Tibial nerve (tissue), 3 donors: ENCODE measurements at regions not wholly inside any gene's neighbourhood (a gene's known extent, or its start where the extent isn't known, plus 50 kb on each side); places are given as distances from the start of the nearest gene placed in this dataset.

Experiments used
- CTCF ChIP-seq, 5 experiments: fragments of 200-600 bp in 3 of 5; fragments of 450-650 bp in 2 of 5; sonication (generic) in 3 of 5; IDR thresholded peaks; one replicate each; pipeline ENCODE4 v1.5.1; 2016 to 2019; ENCODE audit warnings: antibody characterized with exemption in 5 of 5, mild to moderate bottlenecking in 3 of 5, moderate library complexity in 2 of 5
- POLR2A ChIP-seq, 2 donors: fragments of 450-650 bp; IDR thresholded peaks; one replicate each; pipeline ENCODE4 v1.6.1; 2017; ENCODE audit warnings: antibody characterized with exemption in 2 of 2, mild to moderate bottlenecking in 2 of 2, moderate library complexity in 2 of 2

DNA sequence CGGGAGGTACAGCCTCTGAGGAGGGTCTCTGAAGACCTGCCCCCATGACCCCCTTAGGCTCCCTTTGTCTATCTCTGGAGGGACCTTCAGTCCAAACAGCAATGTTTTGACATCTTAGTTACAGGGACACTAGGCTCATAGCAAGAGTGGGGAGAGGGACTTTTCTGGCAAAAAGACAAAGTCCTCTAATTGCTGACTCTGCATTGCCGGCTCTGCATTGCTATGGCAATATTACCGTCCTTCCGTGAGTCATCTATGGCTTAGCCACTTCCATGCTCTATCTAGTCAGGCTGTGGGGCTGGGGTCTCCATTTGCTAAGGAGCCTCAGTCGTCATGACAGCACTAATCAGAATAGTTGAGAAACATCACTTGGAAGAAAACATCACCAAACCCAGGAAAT is 952.6 kb downstream of the KCNMA1 start:
- TF ChIP-seq CTCF (IDR thresholded peaks at IDR 0.05) (no peak), POLR2A (IDR thresholded peaks at IDR 0.05) (no peak)
